ENCODE measurements at regions not wholly inside any gene's neighbourhood (a gene's known extent, or its start where the extent isn't known, plus 50 kb on each side); places are given as distances from the start of the nearest gene placed in this dataset.

GRCh38 chr16:86739178-86739577 lies 160.8 kb downstream of the FOXL1 start:
- WGBS (ENCODE audit: missing lambda C conversion rate), result 87% methylated on average over 3 of the region's 3 CpGs
- FAIRE-seq (no peak), DNase-seq (ENCODE audit: low read depth in 1 of 2, low spot score in 1 of 2) (no peak), ATAC-seq (no peak)
- CTCF ChIA-PET, result interaction anchor here (1.1 to 1.4 kb wide), 3 partner anchors 15 to 323 kb away, joined by 4 read pairs; no protein-coding TSS in a partner anchor
- TF ChIP-seq HDAC2 (IDR thresholded peaks at IDR 0.05), result no peak
- TF ChIP-seq POLR2AphosphoS2 (conservative IDR thresholded peaks at IDR 0.05; ENCODE audit: low read length), result no peak
- TF ChIP-seq MAFK (IDR thresholded peaks at IDR 0.05; ENCODE audit: partially characterized antibody), result no peak
- TF ChIP-seq CHD4 (IDR thresholded peaks at IDR 0.05; ENCODE audit: borderline replicate concordance), result no peak
- no peak for TF ChIP-seq HOXB5 (CRISPR knock-in tag; IDR thresholded peaks at IDR 0.05)
- TF ChIP-seq CBX2 (IDR thresholded peaks at IDR 0.05; ENCODE audit: borderline replicate concordance, low read depth), result no peak
- TF ChIP-seq EP300 (IDR thresholded peaks at IDR 0.05), result no peak
- no peak for TF ChIP-seq USF2 (IDR thresholded peaks at IDR 0.05)
- TF ChIP-seq FOXS1 (CRISPR knock-in tag; IDR thresholded peaks at IDR 0.05), result no peak
- TF ChIP-seq EHF (CRISPR knock-in tag; IDR thresholded peaks at IDR 0.05), result no peak
- TF ChIP-seq, protein P1, sequence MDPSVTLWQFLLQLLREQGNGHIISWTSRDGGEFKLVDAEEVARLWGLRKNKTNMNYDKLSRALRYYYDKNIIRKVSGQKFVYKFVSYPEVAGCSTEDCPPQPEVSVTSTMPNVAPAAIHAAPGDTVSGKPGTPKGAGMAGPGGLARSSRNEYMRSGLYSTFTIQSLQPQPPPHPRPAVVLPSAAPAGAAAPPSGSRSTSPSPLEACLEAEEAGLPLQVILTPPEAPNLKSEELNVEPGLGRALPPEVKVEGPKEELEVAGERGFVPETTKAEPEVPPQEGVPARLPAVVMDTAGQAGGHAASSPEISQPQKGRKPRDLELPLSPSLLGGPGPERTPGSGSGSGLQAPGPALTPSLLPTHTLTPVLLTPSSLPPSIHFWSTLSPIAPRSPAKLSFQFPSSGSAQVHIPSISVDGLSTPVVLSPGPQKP (IDR thresholded peaks at IDR 0.05; ENCODE audit: low read depth, low read length), result no peak
- no peak for TF ChIP-seq RAD21 (conservative IDR thresholded peaks at IDR 0.05 in 1 of 2, IDR thresholded peaks at IDR 0.05 in 1 of 2)
- TF ChIP-seq ZC3H11A (IDR thresholded peaks at IDR 0.05), result no peak
- TF ChIP-seq SMC3 (IDR thresholded peaks at IDR 0.05), result no peak
- TF ChIP-seq, protein P2, sequence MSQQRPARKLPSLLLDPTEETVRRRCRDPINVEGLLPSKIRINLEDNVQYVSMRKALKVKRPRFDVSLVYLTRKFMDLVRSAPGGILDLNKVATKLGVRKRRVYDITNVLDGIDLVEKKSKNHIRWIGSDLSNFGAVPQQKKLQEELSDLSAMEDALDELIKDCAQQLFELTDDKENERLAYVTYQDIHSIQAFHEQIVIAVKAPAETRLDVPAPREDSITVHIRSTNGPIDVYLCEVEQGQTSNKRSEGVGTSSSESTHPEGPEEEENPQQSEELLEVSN (IDR thresholded peaks at IDR 0.05; ENCODE audit: borderline replicate concordance, low read depth), result no peak
- TF ChIP-seq, protein P3, sequence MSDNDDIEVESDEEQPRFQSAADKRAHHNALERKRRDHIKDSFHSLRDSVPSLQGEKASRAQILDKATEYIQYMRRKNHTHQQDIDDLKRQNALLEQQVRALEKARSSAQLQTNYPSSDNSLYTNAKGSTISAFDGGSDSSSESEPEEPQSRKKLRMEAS (IDR thresholded peaks at IDR 0.05), result no peak
- no peak for TF ChIP-seq NFE2L2 (conservative IDR thresholded peaks at IDR 0.05; ENCODE audit: low read length)
- TF ChIP-seq POLR2A (IDR thresholded peaks at IDR 0.05; ENCODE audit: low read length), result no peak
- Histone ChIP-seq H3K27ac (no peak overlapping the region), H3K4me3 (no peak overlapping the region), H3K9me3 (no peaks in the 10 kb centered on the region), H3K4me2 (no peak overlapping the region), H3K4me1 (peaks cover 12% of the 10 kb centered on the region)
- POLR2A ChIA-PET, result no interaction called here

- TF ChIP-seq, protein P2 (IDR thresholded peaks at IDR 0.05; ENCODE audit: borderline replicate concordance, low read depth), result no peak
- TF ChIP-seq ZNF302 (CRISPR knock-in tag; IDR thresholded peaks at IDR 0.05) (no peak), GATA3 (IDR thresholded peaks at IDR 0.05; ENCODE audit: borderline replicate concordance) (no peak), FOXS1 (CRISPR knock-in tag; IDR thresholded peaks at IDR 0.05) (no peak), MAFK (IDR thresholded peaks at IDR 0.05; ENCODE audit: partially characterized antibody) (no peak), MAZ (IDR thresholded peaks at IDR 0.05; ENCODE audit: borderline replicate concordance, low read depth, low read length) (no peak), MYC (IDR thresholded peaks at IDR 0.05; ENCODE audit: borderline replicate concordance, low read length) (no peak), HMGXB4 (CRISPR knock-in tag; IDR thresholded peaks at IDR 0.05; ENCODE audit: borderline replicate concordance) (no peak), POLR2A (IDR thresholded peaks at IDR 0.05; ENCODE audit: low read length) (no peak), BHLHE40 (IDR thresholded peaks at IDR 0.05; ENCODE audit: low read depth, low read length) (no peak), EHMT2 (IDR thresholded peaks at IDR 0.05; ENCODE audit: low read depth) (no peak), ZSCAN20 (CRISPR knock-in tag; IDR thresholded peaks at IDR 0.05) (no peak), RFX5 (IDR thresholded peaks at IDR 0.05) (no peak), HOXB13 (CRISPR knock-in tag; IDR thresholded peaks at IDR 0.05; ENCODE audit: low read depth) (no peak), HOXA7 (CRISPR knock-in tag; IDR thresholded peaks at IDR 0.05) (no peak), TFCP2L1 (CRISPR knock-in tag; IDR thresholded peaks at IDR 0.05) (no peak)
- TF ChIP-seq, protein P1 (IDR thresholded peaks at IDR 0.05; ENCODE audit: low read depth, low read length), result no peak
- TF ChIP-seq, protein P4, sequence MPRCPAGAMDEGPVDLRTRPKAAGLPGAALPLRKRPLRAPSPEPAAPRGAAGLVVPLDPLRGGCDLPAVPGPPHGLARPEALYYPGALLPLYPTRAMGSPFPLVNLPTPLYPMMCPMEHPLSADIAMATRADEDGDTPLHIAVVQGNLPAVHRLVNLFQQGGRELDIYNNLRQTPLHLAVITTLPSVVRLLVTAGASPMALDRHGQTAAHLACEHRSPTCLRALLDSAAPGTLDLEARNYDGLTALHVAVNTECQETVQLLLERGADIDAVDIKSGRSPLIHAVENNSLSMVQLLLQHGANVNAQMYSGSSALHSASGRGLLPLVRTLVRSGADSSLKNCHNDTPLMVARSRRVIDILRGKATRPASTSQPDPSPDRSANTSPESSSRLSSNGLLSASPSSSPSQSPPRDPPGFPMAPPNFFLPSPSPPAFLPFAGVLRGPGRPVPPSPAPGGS (IDR thresholded peaks at IDR 0.05), result no peak
- no peaks in the 10 kb centered on the region for H3K9me3 ChIP-seq
- CTCF ChIA-PET, result interaction anchor here (1.0 to 1.4 kb wide), 4 partner anchors 16 to 323 kb away, joined by 4 to 5 read pairs (median 4); no protein-coding TSS in a partner anchor
- 88% methylated on average over 11 of the region's 11 CpGs for WGBS (ENCODE audit: missing lambda C conversion rate)
- H3K4me1 ChIP-seq, result peaks cover 12% of the 10 kb centered on the region
- no peak overlapping the region for H3K27ac ChIP-seq
- no peak overlapping the region for H3K4me2 ChIP-seq
- FAIRE-seq (no peak), ATAC-seq (no peak), DNase-seq (ENCODE audit: low read depth in 1 of 2, low spot score in 1 of 2) (no peak)
- H3K4me3 ChIP-seq, result no peak overlapping the region
- POLR2A ChIA-PET, result no interaction called here
Observed at GRCh38 chr16:86739808-86740207, 161.5 kb downstream of the FOXL1 start.

Data from A549 (cell line).